Non-pigmented ciliary epithelial cell (primary cell): ENCODE measurements at regions not wholly inside any gene's neighbourhood (a gene's known extent, or its start where the extent isn't known, plus 50 kb on each side); places are given as distances from the start of the nearest gene placed in this dataset.
"Not testable (repeated sequence)": the region's sequence is repeated elsewhere in the genome, so short reads cannot be mapped to it uniquely, and the experiment has no call there.

ENCODE experiments used
- DNase-seq: peaks from one replicate; pipeline ENCODE4 v3.0.0-alpha.2; 2010; ENCODE audit warnings: low read depth

DNA sequence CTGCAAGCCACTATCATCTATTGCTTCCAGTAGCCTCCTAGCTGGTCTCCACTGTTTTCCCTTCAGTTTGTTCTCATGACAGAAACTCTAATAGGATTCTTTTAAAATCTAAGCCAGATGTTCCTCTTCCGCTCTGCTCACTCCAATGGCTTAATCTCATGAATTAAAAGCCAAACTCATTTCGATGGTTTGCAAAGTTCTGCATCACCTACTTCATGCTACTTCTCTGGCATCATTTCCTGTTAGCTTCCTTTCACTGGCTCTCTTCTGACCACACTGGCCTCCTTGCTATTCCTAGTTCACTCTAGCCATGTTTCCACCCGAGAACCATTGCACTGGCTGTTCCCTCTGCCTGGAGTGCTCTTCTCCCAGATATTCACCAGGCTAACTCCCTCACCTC is 102.0 kb upstream of the LSM6 start:
- DNase-seq, result no peak

DNA sequence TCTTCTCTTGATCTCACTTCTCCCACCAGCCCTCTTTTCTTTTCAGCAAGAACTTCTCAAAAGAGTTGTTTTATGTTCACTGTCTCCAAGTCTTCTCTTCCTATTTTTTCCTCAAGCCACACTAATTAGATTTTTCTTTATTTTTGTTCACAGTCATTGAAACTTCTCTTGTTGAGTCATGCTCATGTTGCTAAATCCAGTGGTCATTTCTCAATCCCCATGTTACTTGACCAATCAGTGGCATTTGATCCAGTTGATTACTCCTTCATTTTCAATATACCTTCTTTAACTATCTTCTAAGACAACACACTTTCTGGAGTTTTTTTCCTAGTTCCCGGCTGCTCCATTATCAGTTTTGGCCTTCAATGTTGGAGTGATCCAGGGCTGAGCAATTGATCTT is 103.1 kb upstream of the LSM6 start:
- DNase-seq, result no peak

DNA sequence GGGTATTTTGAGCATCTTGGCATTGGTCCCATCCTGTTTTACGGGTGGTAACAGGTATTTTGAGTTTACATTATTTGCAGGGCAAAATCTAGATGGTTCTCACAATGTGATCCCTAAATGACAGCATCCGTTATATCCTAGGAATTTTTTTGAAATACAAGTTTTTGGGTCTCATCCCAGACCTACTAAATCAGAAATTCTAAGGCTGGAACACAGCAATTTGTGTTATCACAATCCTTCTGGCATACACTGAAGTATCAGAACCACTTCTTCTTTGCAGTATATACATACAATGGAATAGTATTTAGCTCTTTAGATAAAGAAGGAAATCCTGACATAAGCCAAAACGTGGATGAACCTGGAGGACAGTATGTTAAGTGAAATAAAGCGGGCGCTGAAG is 104.1 kb upstream of the LSM6 start:
- DNase-seq, result no peak

DNA sequence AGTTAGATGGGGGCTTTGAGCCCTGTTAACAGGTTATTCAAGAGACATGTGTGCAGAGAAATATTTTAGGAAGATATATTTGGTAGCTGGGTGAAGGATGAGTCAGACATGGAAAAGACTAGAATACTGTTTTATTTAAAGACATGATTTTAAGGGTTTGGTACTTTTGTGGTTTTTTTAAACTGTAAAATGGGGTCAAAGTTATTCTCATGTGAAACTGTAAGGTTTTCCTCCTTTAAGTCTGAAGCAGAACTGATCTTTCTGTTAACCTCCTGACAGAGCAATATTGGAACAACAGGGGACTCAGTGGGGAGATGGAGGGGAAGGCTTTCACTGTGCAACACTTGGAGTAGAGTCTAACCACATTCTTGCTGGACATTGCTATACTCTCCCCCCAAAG is 112.4 kb upstream of the LSM6 start:
- no peak for DNase-seq

DNA sequence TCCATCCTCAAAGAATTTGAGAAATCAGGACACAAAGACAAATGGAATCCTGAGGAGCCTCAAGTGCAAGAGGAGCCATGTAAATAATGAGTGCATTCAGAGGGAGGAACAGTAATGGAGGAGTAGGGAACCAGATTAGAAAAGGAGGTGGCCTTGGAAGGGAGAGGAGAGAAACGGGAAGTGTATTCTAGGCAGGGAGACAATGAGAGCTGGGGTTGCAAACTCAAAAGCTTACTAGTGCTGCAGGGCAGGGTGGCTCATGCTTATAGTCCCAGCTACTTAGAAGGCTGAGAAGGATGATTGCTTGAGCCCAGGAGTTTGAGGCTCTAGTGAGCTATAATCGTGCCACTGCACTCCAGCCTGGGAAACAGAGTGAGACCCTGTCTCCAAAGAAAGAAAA is 113.2 kb upstream of the LSM6 start:
- no peak for DNase-seq

DNA sequence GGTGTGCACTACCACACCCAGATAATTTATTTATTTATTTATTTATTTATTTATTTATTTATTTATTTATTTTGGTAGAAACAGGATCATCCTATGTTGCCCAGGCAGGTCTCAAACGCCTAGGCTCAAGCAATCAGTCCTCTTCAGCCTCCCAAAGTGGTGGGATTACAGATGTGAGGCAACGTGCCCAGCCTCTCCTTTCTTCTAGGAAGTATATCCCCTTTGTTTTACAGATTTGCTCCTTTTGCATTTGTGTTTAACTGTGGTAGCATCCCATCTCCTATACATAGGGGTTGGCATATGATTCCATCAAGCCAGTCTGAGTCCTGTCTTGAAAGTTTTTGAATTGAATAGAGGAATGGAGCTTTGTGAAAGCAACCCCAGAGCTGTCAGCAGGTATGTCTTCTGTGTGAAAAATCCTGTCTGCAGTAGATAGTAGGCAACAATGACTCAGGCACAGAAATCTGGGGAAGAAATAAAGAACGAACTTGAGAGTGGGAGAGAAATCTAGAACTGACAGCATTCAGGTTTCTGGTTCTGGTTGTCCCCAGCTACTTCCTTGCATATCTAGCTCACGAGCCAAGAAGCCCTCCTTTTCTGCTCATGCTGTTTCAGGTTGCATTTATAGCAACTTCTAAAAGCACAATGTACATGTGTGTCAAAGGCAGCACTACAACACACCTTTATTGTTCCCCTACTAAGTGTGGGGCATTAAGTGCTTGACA is 113.7 kb upstream of the LSM6 start:
- no peak for DNase-seq

DNA sequence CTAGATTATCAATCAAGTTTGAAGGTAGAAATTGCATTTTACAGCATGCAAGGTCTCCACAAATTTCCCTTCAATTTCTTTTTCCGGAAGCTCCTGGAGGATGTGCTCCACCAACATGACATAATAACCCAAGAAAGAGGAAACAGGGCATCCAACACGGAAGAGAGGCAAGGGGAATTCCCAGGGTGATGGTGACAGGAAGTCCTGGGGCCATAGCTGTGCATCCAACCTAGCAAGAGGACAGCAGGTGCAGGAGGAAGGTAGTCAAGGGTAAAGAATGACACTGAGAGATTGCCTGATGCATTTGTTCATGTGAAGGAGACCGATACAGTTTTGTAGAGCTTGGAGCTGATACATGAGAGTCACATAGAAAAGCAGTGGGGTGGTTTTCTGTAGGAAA is 115.7 kb upstream of the LSM6 start:
- DNase-seq, result no peak

DNA sequence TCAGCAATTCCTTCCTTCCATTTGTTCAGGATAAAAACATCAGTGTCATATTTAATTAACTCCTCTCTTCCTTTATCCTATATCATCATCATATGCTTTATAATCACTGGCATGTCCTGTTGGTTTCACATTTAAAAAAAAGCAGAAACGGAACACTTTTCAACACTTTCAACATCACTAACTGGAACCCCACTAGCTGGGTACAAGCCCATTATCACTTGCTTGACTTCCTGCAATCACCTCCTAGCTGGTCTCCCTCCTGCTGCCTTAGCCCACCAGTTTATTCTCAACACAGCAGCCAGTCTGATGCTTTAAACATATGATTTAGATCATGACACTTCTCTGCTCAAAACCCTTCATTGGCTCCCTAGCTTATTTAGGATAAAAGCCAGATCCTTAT is 116.4 kb upstream of the LSM6 start:
- DNase-seq, result no peak

DNA sequence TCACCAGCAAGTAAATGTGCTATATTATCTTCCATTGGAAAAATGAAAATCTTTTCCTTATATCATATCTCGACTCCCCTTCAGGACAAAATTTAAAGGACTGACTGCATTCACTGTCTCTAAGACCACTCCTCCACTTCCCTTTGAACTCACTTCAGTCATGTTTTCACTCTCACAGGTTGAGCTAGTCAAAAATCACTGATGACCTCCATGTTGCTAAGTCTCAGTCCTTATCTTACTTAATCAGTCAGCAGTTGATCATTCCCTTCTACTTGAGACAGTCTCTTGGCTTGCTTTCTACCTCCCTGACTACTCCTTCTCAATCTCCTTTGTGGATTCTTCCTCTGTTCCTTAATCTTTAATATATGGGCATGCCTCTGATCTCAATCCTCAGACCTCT is 117.0 kb upstream of the LSM6 start:
- no peak for DNase-seq

DNA sequence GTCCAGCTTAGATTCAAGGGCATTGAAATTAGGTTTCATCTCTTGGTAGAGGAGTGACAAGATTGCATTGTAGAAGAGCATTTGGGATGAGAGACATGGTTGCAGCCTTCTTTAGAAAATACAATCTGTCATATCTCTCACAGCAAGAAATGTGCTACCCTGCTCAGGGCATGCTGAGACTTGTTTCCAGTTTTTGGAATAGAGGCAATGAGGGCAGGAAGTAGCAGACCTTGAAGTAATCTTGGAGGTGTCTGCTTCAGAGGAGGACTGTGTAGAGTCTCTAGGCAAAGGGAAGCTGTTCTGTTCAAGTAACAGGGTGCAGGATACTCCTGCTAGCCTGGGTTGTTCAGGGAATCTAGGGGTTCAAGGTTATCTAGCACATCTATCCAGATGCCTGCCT is 116.1 kb upstream of the ZNF827 start:
- no peak for DNase-seq

DNA sequence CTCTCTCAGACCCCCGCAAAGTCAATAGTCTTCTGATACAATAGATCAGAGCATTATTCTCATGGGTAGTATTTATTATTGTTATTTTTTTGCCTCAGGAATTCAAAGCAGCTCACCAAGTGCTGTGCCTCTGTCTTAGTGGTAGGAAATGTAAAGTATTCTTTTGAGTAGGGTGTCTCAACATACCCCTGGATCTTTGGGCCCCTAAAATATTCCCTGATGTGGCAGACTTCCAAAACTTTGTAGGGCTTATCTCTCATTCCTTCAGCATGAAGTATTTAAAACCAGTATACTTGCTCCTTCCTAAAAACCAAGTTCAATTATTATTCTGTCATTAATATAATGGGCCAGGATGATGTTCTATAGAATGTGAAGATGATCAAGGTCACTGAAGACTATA is 115.3 kb upstream of the ZNF827 start:
- DNase-seq, result no peak

DNA sequence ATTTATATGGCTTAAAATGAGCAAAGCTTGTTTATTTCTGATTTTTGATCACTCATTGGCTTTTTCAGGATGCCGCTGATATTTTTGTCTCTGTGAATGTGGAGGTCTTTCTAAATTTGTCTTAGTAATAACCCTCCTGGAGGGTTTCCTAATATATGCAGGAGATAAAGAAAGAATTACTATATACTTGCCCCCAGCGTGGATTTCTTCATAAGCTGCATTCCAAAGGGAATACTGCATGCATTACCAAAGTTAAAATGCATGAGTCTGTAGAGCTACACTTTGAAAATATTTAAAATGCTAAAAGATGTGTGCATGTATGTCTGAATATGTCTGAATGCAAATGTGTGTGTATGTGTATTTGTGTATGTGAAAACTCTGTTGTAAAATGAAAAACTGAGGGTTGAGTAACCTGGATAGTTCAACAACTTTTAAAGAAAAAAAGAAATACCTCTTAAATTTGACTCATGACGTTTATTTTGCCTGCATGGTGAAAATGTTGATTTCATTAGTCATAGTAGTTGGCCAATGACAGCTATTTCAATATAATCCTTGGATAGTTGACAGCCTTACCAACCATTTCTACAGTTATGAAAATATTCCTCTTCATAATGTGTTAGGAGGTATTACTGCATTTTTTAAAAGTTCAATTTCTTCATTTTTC is 113.2 kb upstream of the ZNF827 start:
- DNase-seq, result peak; percentile 28

DNA sequence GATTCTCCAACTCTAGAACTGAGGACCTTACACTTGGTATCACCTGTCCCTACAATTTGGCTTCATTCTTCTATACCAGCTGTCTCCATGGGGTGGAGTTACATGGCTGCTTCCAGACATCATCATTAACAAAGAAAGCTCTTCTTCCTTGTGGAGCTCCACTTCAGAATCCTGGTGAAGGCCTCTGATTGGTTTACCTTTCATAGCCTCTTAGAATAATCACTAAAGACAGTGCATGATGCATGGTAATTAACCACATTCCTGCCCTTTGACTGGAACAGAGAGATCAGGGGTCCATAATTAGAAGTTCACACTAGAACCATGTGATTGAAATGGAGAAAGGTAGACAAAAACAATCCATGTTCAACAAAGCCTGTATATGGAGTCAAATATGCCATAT is 112.6 kb upstream of the ZNF827 start:
- DNase-seq, result no peak

DNA sequence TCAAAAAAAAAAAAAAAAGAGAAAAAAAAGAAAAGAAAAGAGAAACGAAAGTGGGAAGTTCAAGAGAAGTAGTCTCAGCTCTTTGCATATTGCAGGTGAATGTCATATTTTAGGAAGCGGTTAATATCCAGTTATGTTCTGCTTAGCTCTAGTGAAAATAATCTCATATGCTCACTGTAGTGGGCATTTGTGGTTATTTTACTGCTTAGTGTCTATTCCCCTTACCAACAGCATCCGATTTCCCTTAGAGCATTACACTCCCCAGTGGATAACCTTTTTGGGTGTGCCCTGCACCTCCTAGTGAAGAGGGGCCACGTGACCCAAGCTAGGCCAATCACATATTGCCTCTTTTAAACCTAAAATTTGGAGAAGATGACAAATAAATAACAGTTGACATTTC is 111.2 kb upstream of the ZNF827 start:
- no peak for DNase-seq

DNA sequence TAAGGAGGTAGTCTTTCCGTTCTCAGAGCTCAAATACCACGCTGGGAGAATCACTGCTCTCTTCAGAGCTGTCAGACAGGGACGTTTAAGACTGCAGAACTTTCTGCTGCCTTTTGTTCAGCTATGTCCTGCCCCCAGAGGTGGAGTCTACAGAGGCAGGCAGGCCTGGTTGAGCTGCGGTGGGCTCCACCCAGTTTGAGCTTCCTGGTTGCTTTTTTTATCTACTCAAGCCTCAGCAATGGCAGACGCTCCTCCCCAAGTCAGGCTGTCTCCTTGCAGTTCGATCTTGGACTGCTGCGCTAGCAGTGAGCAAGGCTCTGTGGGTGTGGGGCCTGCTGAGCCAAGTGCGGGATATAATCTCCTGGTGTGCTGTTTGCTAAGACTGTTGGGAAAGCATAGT is 109.1 kb upstream of the ZNF827 start:
- not testable (repeated sequence) for DNase-seq

DNA sequence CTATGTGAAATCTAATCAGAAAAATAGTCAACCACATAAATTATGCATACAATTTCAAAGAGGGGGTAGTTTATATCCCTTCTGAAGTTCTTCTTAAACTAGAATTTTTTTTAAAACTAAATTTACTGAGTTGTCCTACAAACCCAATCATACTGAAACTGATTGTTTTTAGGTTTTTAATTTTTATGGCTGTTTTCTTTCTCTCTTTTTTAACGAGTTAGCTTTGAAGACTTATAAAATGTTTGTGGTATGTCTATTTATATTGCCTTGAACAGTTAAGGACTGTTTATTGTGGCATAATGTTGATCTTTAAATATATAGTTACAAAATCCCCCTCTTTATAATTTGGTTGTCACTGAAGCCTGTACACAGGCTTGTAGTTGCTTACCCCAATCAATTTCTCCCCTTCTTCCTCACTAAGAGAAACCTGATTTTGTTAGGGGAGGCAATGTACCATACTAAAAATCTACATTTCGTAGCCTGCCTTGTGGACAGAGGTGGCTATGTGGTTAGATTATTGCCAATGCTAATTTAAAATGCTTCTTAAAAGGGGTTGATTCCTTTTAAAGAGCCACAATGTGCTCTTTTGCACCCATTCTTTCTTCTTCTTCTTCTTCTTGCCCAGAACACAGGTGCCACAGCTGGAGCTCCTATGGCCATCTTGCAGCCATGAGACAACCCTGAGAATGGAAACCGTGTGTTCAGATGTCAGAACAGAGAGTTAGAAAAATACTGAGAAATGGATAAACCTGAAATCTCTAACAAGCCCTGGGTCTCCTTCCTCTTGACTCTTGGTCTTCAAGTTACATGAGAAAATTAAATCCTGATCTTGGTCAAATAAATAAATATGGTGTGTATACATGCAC is 102.7 kb upstream of the ZNF827 start:
- DNase-seq, result no peak

DNA sequence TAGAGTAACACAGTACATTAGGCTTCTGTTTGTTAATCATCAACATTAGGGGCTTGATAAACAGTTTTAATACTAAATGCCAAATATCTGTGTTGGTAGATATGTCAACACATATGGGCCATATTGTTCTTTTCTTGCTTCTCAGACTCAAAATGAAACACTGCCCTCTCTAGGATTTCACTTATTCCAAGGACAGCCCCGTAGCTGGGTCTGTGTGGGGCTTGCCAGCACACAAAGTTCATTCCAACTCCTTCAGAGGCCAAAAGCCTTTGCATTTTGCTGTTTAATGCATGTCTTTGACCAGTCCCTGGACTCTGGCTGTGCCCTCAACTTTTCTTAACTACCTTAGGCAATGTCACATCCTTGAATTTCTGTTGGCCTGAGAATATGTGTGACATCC is 102.0 kb upstream of the ZNF827 start:
- no peak for DNase-seq

DNA sequence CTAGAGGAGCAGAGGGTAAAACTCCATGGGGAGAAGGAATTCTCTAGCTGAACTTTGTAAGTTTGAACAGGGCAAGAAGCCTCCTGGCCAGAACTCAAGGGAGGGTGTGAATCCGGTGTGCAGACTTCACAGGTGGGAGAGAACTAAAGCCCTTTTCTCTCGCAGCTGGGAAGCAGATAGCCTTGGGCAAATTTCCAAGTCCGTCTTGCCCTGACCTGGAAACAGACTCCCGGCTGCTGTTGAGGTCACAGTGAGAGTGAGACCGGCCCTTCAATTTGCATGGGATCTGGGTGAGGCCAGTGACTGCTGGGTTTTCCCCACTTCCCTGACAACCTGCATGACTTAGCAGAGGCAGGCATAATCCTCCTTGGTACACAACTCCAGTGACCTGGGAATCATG is 94.5 kb upstream of the ZNF827 start:
- no peak for DNase-seq

DNA sequence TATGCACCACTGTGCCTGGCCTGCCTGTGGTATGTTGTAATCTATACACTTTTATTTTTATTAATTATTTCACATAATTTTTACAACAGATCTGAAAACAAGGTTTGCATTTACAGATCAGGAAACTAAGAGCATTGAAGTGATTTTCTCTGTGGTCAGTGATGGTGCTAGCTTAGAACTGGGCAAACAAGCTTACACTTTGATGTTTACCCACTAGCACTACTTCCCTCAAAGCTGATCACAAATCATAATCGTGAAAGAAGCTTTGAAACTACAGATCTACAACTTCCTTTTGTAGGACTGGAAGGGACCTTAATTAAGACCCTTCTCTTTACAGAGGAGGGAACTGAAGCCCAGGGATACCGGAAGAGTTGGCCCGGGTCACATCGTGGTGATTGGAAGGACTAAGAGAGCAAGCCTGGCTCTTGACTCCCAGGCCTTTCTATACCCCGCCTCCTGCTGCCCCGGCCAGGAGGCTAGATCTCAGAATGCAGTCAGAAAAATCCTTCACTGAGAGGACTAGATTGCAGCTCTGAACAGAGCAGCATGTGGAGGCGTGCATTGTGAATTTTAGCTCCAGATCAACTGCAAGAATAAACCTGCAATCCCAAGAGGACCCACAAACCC is 93.7 kb upstream of the ZNF827 start:
- DNase-seq, result no peak

DNA sequence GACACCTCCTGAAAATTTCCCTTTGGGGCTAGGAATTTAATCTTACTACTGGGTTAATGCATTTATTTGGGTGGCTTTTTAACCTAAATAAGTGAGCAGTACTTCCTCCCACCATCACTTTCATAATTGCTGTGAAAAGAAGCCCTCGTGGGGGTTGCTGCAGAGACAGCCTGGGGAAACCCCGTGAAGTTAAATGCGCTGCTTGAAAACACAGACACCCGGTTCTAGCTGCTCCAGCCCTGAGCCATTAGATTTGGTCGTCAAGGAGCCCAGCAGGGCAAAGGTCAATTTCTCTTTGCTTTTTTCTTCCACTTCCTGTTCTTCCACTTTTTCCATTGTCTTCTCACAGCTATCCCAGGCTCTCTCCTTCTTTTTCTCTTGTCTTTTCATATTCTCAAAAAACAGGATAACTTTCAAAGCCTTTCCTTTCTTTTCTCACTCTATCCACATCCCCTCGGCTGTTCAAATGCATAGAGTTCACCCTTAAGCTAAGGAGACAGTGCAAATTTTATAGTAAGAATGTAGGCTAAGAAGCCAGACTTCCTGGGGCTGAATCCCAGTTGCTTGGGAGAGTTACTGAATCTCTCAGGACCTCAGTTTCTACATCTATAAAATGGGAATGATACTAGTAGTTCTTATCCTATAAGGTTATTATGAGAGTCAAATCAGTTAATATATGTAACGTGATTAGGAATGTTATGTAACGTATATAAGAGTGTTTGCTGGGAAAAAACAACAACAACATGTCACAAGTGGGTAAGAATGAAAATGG is 91.5 kb upstream of the ZNF827 start:
- DNase-seq, result no peak

DNA sequence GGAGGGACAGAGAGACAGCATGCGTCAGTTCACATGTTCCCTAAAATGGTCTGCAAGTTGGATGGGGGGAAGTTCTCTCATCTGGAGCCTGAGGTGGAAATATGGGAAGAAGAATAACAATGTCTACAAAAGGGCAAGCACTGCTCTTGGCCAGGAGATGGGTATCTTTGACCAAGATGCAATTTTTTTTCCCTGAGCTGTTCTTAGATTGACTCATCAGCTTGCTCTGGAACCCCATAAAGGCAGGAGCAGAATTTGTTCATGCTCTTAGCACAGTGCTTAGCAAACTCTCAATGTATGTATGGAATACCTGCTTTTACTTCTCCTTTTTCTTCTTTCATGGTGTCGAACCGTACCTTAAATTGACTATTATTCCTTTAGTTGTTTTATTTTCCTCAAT is 90.5 kb upstream of the ZNF827 start:
- no peak for DNase-seq

DNA sequence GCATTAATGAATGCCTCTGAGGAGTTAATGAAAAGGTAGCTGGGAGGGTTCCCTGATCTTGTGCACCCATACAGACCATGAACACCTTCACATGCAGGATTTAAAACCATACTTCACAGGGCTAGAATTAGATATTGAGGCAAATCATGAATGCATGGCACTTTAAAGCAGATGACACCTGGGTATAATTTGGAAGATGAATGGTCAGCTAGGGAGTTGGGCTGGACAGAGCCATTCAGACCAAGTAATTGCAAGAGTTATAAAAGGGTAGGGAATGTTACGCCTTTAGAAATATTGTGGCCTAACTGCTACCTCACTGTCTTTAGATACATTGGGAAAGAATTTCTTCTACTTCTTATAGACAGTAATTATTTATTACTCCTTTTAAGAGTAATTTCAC is 89.1 kb upstream of the ZNF827 start:
- DNase-seq, result no peak
